PC-9 (cell line): ENCODE measurements at regions not wholly inside any gene's neighbourhood (a gene's known extent, or its start where the extent isn't known, plus 50 kb on each side); places are given as distances from the start of the nearest gene placed in this dataset.

Experiments
- BruUV-seq: library from RNA; stranded (reverse); fragments of 400-500 nt; replicated peaks from 2 replicates; lab custom pipeline; 2021; lab: Mats Ljungman, UMichigan
- CTCF ChIA-PET: fragments of 300-600 bp; sonication (Branson Sonifier 250); formaldehyde crosslinking; loops from one replicate; lab custom pipeline; 2022; ENCODE audit warnings: antibody characterized with exemption; lab: Charles Lee
- POLR2A ChIA-PET: fragments of 300-600 bp; sonication (Branson Sonifier 250); formaldehyde crosslinking; loops from one replicate; lab custom pipeline; 2022; ENCODE audit warnings: antibody characterized with exemption; ENCODE audit not compliant: unreplicated experiment; lab: Charles Lee
- DNase-seq, 2 experiments: peaks; one replicate each; pipeline versions ENCODE4 v3.0.0 to v3.0.0-alpha.2; 2015 to 2022; ENCODE audit warnings: mixed read lengths in 1 of 2
- H2AFZ ChIP-seq: fragments of 200-600 bp; sonication (generic); 2 replicates; pipeline ENCODE4 v1.8.1; 2017; ENCODE audit warnings: antibody characterized with exemption
- H3F3A ChIP-seq: fragments of 200-600 bp; sonication (generic); 2 replicates; pipeline ENCODE4 v1.8.1; 2017; ENCODE audit warnings: antibody characterized with exemption, mild to moderate bottlenecking, low read depth; ENCODE audit not compliant: insufficient read depth
- H3K27ac ChIP-seq: fragments of 200-600 bp; sonication (generic); 2 replicates; pipeline ENCODE4 v1.6.1; 2016; ENCODE audit warnings: mixed run types
- H3K27me3 ChIP-seq: fragments of 200-600 bp; sonication (generic); 2 replicates; pipeline ENCODE4 v1.6.1; 2016; ENCODE audit warnings: low read depth, mixed run types; ENCODE audit not compliant: insufficient read depth
- H3K36me3 ChIP-seq: fragments of 200-600 bp; sonication (generic); 2 replicates; pipeline ENCODE4 v1.6.1; 2016; ENCODE audit warnings: low read depth, mixed run types
- H3K4me1 ChIP-seq: fragments of 200-600 bp; sonication (generic); replicated peaks from 2 replicates; pipeline ENCODE4 v1.6.1; 2016; ENCODE audit warnings: mixed run types; ENCODE audit not compliant: insufficient read depth
- H3K4me2 ChIP-seq: fragments of 200-600 bp; sonication (generic); 2 replicates; pipeline ENCODE4 v1.6.1; 2017; ENCODE audit warnings: mixed run types
- H3K4me3 ChIP-seq: fragments of 200-600 bp; sonication (generic); 2 replicates; pipeline ENCODE4 v1.6.1; 2016; ENCODE audit warnings: mixed run types
- H3K79me2 ChIP-seq: fragments of 200-600 bp; sonication (generic); 2 replicates; pipeline ENCODE4 v1.6.1; 2017; ENCODE audit warnings: low read depth, mixed run types
- H3K9me2 ChIP-seq: fragments of 200-600 bp; sonication (generic); 2 replicates; pipeline ENCODE4 v1.8.1; 2017; ENCODE audit warnings: mild to moderate bottlenecking; ENCODE audit not compliant: insufficient read depth
- H3K9me3 ChIP-seq: fragments of 200-600 bp; sonication (generic); 2 replicates; pipeline ENCODE4 v1.8.1; 2016; ENCODE audit warnings: low read depth; ENCODE audit not compliant: insufficient read depth
- H4K20me1 ChIP-seq: fragments of 200-600 bp; sonication (generic); 2 replicates; pipeline ENCODE4 v1.8.1; 2017; ENCODE audit not compliant: insufficient read depth
- CTCF ChIP-seq: fragments of 200-600 bp; sonication (generic); conservative IDR thresholded peaks from 2 replicates; pipeline ENCODE4 v1.6.1; 2017; ENCODE audit warnings: mixed run types, antibody characterized with exemption, mild to moderate bottlenecking, moderate library complexity
- EZH2 ChIP-seq: fragments of 200-600 bp; sonication (generic); IDR thresholded peaks from 2 replicates; pipeline ENCODE4 v1.8.0; 2017; ENCODE audit warnings: antibody characterized with exemption, low read depth
- intact Hi-C: fragments of 100-400 bp; cut with micrococcal nuclease; formaldehyde crosslinking; loops from one replicate; pipeline ENCODE4 v1.10.0; 2022; ENCODE audit not compliant: unreplicated experiment

- Histone ChIP-seq H3K4me1 (no peaks in the 10 kb centered on the region), H2AFZ (no peak overlapping the region), H4K20me1 (no peaks in the 10 kb centered on the region), H3K27me3 (no peaks in the 10 kb centered on the region), H3K27ac (no peak overlapping the region), H3K4me3 (no peak overlapping the region), H3K9me2 (no peaks in the 10 kb centered on the region), H3K9me3 (no peaks in the 10 kb centered on the region), H3K4me2 (no peak overlapping the region), H3F3A (no peaks in the 10 kb centered on the region), H3K36me3 (no peaks in the 10 kb centered on the region), H3K79me2 (no peaks in the 10 kb centered on the region)
- BruUV-seq, result no TSS peak
- ChIA-PET POLR2A (no interaction called here), CTCF (no interaction called here)
- TF ChIP-seq CTCF (no peak), EZH2 (no peak)
- no peak for DNase-seq
- intact Hi-C loops, result no loop called here
These were observed 203.1 kb downstream of the FBXO8 start for GRCh38 chr4:174080361-174080760.

- Histone ChIP-seq H3K27ac (no peak overlapping the region), H3K4me1 (no peaks in the 10 kb centered on the region), H3K9me2 (no peaks in the 10 kb centered on the region), H3K9me3 (no peaks in the 10 kb centered on the region), H3K36me3 (no peaks in the 10 kb centered on the region), H4K20me1 (no peaks in the 10 kb centered on the region), H3K4me3 (no peak overlapping the region), H3K79me2 (no peaks in the 10 kb centered on the region), H3K4me2 (no peak overlapping the region), H3K27me3 (no peaks in the 10 kb centered on the region), H3F3A (no peaks in the 10 kb centered on the region), H2AFZ (no peak overlapping the region)
- no peak for DNase-seq
- no peak for TF ChIP-seq CTCF
- no peak for TF ChIP-seq EZH2
- ChIA-PET POLR2A (no interaction called here), CTCF (no interaction called here)
- BruUV-seq, result no TSS peak
- intact Hi-C loops, result no loop called here
These were observed 211.9 kb downstream of the FBXO8 start for GRCh38 chr4:174071595-174071994.

- DNase-seq, result no peak
- intact Hi-C loops, result no loop called here
- no peak overlapping the region for H3K4me2 ChIP-seq
- no peaks in the 10 kb centered on the region for H3K4me1 ChIP-seq
- no peaks in the 10 kb centered on the region for H3K36me3 ChIP-seq
- no TSS peak for BruUV-seq
- no peak for TF ChIP-seq CTCF
- ChIA-PET CTCF (no interaction called here), POLR2A (no interaction called here)
- H3K9me3 ChIP-seq, result no peaks in the 10 kb centered on the region
- H3K27me3 ChIP-seq, result no peaks in the 10 kb centered on the region
- H3K79me2 ChIP-seq, result no peaks in the 10 kb centered on the region
- H4K20me1 ChIP-seq, result no peaks in the 10 kb centered on the region
- H3F3A ChIP-seq, result no peaks in the 10 kb centered on the region
- no peak overlapping the region for H3K4me3 ChIP-seq
- no peaks in the 10 kb centered on the region for H3K9me2 ChIP-seq
- no peak overlapping the region for H3K27ac ChIP-seq
- no peak overlapping the region for H2AFZ ChIP-seq
These were observed 213.6 kb downstream of the FBXO8 start for GRCh38 chr4:174069848-174070330.
